HFFc6 (cell line): ENCODE measurements at regions not wholly inside any gene's neighbourhood (a gene's known extent, or its start where the extent isn't known, plus 50 kb on each side); places are given as distances from the start of the nearest gene placed in this dataset.
"Not testable (repeated sequence)": the region's sequence is repeated elsewhere in the genome, so short reads cannot be mapped to it uniquely, and the experiment has no call there.

Experiments
- DNase-seq: peaks from one replicate; pipeline ENCODE4 v3.0.0-alpha.2; 2018
- H3K27ac Mint-ChIP-seq: 2 replicates; pipeline ENCODE4 v1.8.0; 2020; ENCODE audit warnings: mild to moderate bottlenecking, mixed read lengths
- H3K27me3 Mint-ChIP-seq: 2 replicates; pipeline ENCODE4 v1.8.0; 2021; ENCODE audit warnings: mild to moderate bottlenecking, moderate library complexity, mixed read lengths; ENCODE audit not compliant: insufficient read depth
- H3K36me3 Mint-ChIP-seq: 2 replicates; pipeline ENCODE4 v1.8.0; 2021; ENCODE audit warnings: low read depth, mixed read lengths
- H3K4me1 Mint-ChIP-seq: 2 replicates; pipeline ENCODE4 v1.8.0; 2020; ENCODE audit warnings: low read depth, mixed read lengths
- H3K4me3 Mint-ChIP-seq: 2 replicates; pipeline ENCODE4 v1.8.0; 2020; ENCODE audit warnings: mild to moderate bottlenecking, moderate library complexity, mixed read lengths
- H3K9me3 Mint-ChIP-seq: 2 replicates; pipeline ENCODE4 v1.8.0; 2020; ENCODE audit warnings: mild to moderate bottlenecking, mixed read lengths
- CTCF ChIP-seq: fragments of 200-600 bp; sonication (generic); IDR thresholded peaks from 2 replicates; pipeline ENCODE4 v1.5.0; 2021; ENCODE audit warnings: antibody characterized with exemption, mild to moderate bottlenecking

- H3K4me3 Mint-ChIP-seq: no peak overlapping the region
- DNase-seq: no peak
- H3K9me3 Mint-ChIP-seq: no peaks in the 10 kb centered on the region; the same call in 1 of the 2 replicates
- no peaks in the 10 kb centered on the region; the same call in 1 of the 2 replicates for H3K36me3 Mint-ChIP-seq
- no peaks in the 10 kb centered on the region for H3K27me3 Mint-ChIP-seq
- H3K4me1 Mint-ChIP-seq: peaks cover 13% of the 10 kb centered on the region
- no peak overlapping the region for H3K27ac Mint-ChIP-seq
- no peak for TF ChIP-seq CTCF
Measured at GRCh38 chr10:106378251-106378650, 786.3 kb downstream of the SORCS1 start.

GRCh38 chr10:106370751-106371150, 793.8 kb downstream of the SORCS1 start:
- Mint-ChIP-seq H3K4me3 (no peak overlapping the region), H3K36me3 (no peaks in the 10 kb centered on the region), H3K27me3 (no peaks in the 10 kb centered on the region; the same call in none of the 2 replicates), H3K9me3 (no peaks in the 10 kb centered on the region), H3K4me1 (no peaks in the 10 kb centered on the region; the same call in 1 of the 2 replicates), H3K27ac (no peak overlapping the region)
- DNase-seq: no peak
- no peak for TF ChIP-seq CTCF

GRCh38 chr10:106360870-106361269, 803.6 kb downstream of the SORCS1 start:
- no peaks in the 10 kb centered on the region; the same call in 1 of the 2 replicates for H3K27me3 Mint-ChIP-seq
- H3K36me3 Mint-ChIP-seq: no peaks in the 10 kb centered on the region
- peak; percentile 75 for DNase-seq
- peak overlapping the region; percentile 67 for H3K27ac Mint-ChIP-seq
- H3K4me3 Mint-ChIP-seq: peak overlapping the region; percentile 61
- TF ChIP-seq CTCF: no peak
- H3K4me1 Mint-ChIP-seq: peaks cover 21% of the 10 kb centered on the region
- H3K9me3 Mint-ChIP-seq: no peaks in the 10 kb centered on the region

- no peak overlapping the region for H3K4me3 Mint-ChIP-seq
- no peaks in the 10 kb centered on the region for H3K36me3 Mint-ChIP-seq
- no peaks in the 10 kb centered on the region; the same call in none of the 2 replicates for H3K27me3 Mint-ChIP-seq
- H3K27ac Mint-ChIP-seq: no peak overlapping the region
- no peak for DNase-seq
- peaks cover 12% of the 10 kb centered on the region for H3K4me1 Mint-ChIP-seq
- H3K9me3 Mint-ChIP-seq: no peaks in the 10 kb centered on the region
- TF ChIP-seq CTCF: peak; percentile 74
Measured at GRCh38 chr10:106355450-106355849, 809.1 kb downstream of the SORCS1 start.

- H3K27me3 Mint-ChIP-seq: no peaks in the 10 kb centered on the region
- TF ChIP-seq CTCF: no peak
- H3K4me1 Mint-ChIP-seq: peaks cover 7% of the 10 kb centered on the region; the same call in 1 of the 2 replicates
- no peak overlapping the region for H3K27ac Mint-ChIP-seq
- no peak overlapping the region for H3K4me3 Mint-ChIP-seq
- H3K36me3 Mint-ChIP-seq: no peaks in the 10 kb centered on the region
- no peak for DNase-seq
- no peaks in the 10 kb centered on the region for H3K9me3 Mint-ChIP-seq
Measured at GRCh38 chr10:106348933-106349332, 815.6 kb downstream of the SORCS1 start.

- H3K4me1 Mint-ChIP-seq: peaks cover 7% of the 10 kb centered on the region; the same call in 1 of the 2 replicates
- H3K27ac Mint-ChIP-seq: no peak overlapping the region
- H3K9me3 Mint-ChIP-seq: no peaks in the 10 kb centered on the region
- DNase-seq: no peak
- H3K36me3 Mint-ChIP-seq: no peaks in the 10 kb centered on the region
- TF ChIP-seq CTCF: no peak
- no peak overlapping the region for H3K4me3 Mint-ChIP-seq
- no peaks in the 10 kb centered on the region for H3K27me3 Mint-ChIP-seq
Measured at GRCh38 chr10:106347547-106347946, 817.0 kb downstream of the SORCS1 start.

GRCh38 chr10:106343539-106343938, 821.0 kb downstream of the SORCS1 start:
- H3K27ac Mint-ChIP-seq, H3K4me1 Mint-ChIP-seq, H3K36me3 Mint-ChIP-seq, H3K4me3 Mint-ChIP-seq, DNase-seq, H3K9me3 Mint-ChIP-seq, H3K27me3 Mint-ChIP-seq: not testable (repeated sequence)
